Activated CD8-positive, alpha-beta memory T cell treated with anti-CD3 and anti-CD28 coated beads, Interleukin-2, amount 50 U/mL, for 24 hours (primary cell): ENCODE measurements at regions not wholly inside any gene's neighbourhood (a gene's known extent, or its start where the extent isn't known, plus 50 kb on each side); places are given as distances from the start of the nearest gene placed in this dataset.
A peak's percentile ranks its signal among the peaks of the same experiment; 100 is the strongest.
"Not testable (repeated sequence)": the region's sequence is repeated elsewhere in the genome, so short reads cannot be mapped to it uniquely, and the experiment has no call there.

ENCODE experiments used
- DNase-seq: peaks from one replicate; pipeline ENCODE4 v3.0.0-alpha.2; 2020; ENCODE audit errors: extremely low read depth

DNA sequence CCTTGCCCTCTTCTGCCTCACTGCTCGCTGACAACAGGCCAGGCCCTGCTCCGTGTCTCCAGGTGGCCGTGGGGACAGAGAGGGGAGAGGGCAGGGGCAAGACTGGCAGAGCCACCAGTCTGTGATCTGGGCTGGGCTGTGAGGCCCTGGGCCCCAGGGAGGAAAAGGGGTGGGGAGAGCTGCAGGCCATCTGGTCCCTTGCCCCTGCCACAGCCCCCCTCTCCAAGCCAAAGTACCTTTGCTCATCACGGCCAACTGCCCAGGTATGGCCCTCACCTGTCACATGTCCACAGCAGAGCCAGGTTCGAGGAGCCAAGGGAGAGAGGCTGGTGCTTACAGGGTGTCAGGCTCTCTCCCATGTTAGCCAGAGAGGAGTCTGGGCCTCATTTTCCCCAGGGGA, 91.4 kb upstream of the LHX1 start:
- no peak for DNase-seq

DNA sequence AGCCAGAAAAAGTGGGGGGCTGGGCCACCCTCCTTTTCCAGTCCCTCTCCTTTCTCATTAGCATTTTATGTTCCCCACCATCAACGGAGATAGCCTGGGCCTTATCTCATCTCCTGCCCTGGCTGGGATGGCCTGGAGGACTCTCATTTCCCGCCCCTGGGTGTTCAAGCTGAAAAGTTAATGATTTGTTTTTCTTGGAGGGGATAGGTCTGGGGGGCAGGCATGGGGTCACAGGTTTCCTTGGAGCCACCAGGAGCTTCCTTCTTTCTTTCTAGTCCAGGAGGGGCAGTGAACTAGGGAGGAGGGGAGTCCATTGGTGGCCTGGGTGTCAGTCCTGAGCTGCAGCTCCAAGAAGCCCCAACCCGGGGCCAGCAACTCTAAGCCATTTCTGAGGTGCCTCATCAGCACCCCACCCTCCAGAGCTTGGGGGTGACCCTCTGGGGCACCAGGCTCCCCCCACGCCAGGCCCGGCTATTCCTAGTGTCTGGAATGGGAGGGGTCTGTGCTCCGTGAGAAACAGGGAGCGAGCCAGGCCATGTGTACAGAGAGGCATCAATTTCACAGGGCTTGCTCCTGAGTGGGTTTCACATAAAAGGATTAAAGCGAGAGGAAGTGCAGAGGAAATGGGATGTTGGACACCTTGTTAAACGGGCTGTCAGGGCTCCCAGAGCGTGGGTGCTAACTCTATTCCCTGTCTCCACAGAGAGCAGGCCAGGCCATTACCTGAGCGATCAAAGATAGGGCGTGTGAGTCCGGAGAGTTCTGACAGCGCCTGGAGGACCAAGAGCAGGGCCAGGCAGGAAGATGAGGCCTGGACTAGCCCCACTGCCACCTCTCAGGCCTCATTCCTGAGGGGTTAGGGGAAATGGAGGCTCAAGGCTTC, 90.6 kb upstream of the LHX1 start:
- no peak for DNase-seq

DNA sequence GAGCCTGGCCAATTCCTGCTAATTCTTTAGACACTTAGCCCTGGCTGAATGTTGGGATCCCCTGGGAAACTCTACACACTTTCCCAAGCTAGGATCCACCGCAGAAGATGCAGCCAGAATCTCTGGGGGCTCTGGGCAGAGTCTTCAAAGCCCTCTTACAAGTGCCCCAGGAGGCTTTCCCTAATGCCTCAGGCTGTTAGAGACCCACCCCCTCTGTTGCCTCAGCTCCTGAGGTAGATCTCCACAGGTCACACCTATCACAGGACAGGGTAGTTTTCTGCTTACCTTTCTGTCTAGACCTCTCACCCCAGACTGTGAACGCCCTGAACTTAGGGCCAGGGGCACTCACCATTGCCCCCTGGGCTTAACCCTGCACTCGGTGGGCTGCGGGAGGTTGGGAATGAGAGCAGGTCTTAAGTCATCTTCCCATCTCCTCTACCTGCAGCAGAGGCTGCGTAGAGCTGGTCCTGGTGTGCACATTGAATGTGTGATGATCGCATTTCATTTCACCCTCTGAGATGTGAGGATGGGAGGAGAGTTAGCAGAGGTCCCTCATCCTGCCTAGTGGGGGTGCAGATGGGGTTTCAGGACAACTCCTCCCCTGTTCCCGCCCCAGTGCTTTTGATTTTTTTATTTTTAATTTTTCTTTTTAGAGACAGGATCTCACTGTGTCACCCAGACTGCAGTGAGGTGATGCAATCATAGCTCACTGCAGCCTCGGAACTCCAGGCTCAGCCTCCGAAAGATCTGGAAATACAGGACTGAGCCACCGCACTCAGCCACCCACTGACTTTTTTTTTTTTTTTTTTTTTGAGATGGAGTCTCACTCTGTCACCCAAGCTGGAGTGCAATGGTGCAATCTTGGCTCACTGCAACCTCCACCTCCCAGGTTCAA, 89.0 kb upstream of the LHX1 start:
- DNase-seq = no peak

DNA sequence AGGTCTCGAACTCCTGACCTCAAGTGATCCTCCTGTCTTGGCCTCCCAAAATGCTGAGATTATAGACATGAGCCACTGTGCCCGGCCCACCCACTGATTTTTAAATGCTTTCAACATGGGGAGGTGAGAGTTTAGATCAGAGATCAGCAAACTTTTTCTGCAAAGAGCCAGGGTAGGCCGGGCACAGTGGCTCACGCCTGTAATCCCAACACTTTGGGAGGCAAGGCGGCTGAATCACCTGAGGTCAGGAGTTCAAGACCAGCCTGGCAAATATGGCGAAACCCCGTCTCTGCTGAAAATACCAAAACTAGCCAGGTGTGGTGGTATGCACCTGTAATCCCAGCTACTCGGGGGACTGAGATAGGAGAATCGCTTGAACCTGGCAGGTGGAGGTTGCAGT, 88.3 kb upstream of the LHX1 start:
- not testable (repeated sequence) for DNase-seq

DNA sequence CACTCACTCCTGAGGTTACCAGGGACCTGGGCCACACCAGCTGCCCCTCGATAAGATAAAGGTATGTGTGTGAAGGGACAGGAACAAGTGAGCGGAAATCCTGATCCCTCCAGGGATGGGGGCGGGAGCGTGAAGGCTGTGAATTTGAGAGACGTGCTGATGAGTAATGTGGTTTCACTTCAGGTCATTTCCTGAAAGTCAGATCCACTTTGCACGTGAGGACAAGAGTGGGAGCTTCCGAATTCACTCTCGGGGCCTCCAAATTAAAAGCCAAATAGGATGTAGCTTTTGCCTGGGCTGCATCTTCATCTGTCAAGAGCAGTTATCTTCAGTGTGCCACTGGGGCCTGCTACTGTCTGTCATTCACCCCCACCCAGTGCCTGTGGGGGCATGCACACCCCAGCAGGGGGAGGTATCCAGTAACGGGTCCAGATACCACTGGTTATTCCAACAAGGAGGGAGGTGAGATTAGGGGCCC, 87.4 kb upstream of the LHX1 start:
- DNase-seq = peak; percentile 31

DNA sequence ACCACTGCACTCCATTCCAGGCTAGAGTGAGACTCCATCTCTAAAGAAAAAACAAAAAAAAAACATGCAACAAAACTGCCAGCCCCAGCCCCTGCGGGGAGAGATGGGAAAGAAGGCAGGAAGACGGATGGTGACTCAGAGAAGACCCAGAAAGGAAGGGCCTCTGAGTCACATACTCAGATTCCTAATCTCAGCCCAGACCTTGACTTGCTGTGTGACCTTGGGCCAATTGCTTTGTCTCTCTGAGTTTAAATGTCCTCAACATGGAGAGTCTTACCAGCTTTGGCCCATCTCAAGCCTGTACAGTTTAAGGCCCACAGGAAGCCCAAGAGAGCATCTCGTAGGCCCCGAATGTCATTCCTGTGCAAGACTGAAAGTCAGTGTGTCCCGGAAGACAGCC, 86.5 kb upstream of the LHX1 start:
- no peak for DNase-seq

DNA sequence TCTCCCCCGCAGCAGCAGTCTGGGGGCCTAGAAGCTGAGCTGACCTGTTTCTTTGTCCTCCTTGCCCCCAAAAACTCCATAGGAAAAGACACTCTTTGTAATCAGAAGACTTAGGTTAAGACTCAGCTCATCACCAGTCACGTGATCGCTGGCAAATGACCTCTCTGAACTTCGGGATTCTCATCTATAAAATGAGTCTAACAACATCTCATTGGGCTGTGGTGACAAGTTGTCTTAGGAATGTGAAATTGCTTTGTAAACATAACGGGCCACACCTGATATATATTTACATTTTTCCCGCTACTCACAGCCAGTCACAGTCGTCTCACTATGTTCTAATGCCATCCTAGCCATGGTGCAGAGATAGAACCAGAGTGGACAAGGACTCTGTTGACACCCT, 86.0 kb upstream of the LHX1 start:
- DNase-seq = no peak

DNA sequence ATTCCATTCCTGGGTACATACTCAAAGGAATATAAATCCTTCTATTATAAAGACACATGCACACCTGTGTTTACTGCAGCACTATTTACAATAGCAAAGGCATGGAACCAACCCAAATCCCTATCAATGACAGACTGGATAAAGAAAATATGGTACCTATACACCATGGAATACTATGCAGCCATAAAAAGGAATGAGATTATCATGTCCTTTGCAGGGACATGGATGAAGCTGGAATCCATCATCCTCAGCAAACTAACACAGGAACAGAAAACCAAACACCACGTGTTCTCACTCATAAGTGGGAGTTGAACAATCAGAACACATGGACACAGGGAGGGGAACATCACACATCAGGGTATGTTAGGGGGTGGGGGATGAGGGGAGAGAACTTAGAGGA, 84.8 kb upstream of the LHX1 start:
- DNase-seq = not testable (repeated sequence)

DNA sequence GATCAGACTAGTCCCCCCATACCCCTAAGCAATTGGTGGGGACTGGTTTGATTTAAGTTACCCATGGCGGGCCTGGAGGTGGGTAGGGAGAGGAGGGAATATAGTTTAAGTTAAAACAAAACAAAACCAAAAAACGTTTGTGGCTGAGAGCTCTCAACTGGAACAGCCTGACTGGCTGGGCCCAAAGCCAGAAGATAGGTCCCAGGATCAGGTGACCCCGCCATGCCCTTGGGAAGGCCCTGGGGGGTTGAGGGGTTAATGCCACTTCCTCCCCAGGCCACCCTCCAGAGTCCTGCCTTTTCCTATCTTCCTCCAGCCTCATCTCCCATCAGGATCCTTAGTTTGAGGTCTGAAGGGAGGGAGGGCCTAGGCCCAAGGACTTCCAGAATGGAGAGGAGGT, 82.3 kb upstream of the LHX1 start:
- DNase-seq = no peak

DNA sequence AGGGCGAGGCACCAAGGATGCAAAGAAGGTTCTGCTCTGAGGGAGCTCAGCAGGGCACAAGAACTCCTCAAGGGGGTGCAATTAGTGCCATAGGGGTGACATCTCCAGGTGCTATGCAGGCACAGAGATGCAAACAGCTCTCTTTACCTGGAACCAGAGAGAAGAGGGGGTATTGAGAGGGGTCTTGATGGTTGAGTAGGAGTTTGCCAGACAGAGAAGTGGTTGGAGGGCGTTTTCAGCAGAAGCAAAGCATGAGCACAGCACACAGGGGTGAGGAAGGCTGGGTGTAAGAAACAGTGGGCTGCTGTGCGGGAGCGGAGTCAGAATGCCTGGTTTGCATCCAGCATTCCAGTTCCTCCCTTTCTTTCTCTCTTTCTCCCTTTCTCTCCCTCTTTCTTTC, 81.8 kb upstream of the LHX1 start:
- no peak for DNase-seq

DNA sequence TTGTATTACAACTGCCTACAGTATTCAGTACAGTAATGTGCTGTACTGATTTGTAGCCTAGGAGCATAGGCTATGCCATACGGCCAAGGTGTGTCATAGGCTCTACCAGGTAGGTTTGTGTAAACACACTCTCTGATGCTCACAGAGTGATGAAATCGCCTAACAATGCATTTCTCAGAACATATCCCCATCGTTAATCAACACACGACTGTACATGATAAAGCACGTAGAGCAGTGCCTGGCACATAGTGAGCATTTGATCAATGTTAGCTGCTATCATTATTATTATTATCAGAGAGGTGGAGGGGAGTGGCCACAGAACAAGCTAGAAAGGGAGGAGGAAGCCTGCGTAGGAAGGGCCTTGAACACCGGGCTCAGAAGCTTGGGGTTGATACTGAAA, 81.1 kb upstream of the LHX1 start:
- no peak for DNase-seq

DNA sequence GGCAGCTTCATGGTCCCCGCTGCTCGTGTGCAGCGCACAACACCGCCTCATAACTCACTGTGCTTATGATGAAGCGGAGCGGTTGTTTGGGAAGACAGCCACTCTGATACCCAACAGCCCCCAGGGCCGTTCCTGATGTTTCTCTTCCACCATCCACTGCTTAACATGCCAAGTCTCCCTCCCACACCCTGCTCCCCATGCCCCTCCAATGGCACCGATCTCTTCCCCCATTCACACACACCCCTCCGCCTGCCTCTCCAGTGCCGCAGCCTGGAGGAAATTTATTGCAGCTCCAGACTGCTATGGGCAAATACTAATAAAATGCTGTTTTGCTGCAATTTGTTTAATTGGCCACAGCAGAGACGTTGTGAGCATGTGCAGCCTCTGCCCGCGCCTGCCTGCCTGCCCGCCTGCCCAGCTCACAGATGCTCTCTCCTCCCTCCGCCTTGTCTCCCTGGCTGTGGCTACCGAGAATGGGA, 80.3 kb upstream of the LHX1 start:
- no peak for DNase-seq

DNA sequence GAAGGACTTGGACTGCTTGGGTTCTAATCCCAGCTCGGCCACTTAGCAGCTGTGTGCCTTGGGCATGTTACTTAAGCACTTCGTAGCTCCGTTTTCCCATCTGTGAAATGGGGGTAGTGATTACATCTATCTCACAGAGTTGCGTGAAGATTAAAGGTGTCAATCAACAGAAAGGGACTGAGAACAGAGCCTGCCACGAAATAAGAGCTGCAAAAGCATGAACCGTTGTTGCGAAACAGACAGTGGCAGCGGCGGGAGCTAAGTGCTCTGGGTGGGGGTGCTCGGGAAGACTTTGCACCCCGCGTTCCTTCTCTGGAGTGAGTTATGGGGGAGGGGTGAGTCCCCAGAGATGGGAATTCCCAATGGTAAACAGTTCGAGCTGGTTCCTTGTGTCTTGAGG, 79.6 kb upstream of the LHX1 start:
- no peak for DNase-seq

DNA sequence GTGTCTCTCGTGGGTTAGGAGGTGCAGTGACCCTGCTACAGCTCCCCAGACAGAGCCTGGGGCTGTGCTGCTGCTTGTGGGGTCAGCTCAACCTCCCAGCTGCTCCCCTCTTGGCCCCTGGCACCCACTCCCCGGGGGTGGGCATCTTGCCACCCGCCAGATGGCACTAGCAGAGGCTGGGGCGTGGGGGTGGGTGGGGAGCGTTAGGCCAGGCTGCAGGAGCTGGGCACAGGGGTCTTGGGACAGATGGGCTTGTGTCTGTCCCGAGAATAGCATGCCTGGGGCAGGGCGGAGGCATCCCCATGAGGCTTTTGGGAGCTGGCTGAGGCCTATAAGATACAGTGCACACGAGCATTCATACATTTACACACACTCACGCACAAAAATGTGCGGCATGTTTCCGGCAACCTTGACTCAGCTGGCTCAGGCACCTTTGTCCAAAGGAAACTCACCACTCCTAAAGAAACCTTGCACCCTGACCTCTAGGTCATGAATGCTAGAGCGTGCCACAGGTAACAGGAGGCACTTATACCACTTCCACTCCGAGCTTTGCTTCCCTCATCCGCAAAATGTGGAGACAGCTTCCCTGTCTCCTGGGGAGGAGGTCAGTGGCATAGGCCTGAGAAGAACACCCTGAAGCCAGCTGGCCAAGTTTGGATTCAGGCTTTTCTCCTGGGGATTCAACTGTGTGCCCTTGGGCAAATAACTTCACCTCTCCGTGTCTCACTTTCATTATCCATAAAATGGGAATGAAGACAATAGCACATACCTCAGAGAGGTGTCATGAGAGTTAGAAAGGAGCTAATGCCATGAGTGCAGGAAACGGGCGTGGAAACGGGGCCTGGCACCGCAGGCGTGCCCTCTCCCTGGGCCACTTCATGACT, 78.9 kb upstream of the LHX1 start:
- no peak for DNase-seq

DNA sequence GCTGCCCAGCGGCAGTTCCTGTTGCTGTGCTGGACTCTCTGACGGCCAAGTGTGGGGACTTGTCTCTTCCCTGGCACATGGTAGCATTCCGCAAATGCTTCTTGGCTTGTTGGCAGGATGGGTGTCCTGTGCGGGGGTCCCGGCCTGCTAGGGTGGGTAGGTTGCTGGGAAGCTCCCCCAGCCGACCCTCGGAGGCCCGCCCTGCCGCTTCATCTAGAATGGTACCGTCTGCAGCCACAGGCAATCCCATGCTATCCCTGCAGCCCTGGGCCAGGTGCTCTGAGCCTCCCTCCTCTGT, 78.3 kb upstream of the LHX1 start:
- DNase-seq = no peak

DNA sequence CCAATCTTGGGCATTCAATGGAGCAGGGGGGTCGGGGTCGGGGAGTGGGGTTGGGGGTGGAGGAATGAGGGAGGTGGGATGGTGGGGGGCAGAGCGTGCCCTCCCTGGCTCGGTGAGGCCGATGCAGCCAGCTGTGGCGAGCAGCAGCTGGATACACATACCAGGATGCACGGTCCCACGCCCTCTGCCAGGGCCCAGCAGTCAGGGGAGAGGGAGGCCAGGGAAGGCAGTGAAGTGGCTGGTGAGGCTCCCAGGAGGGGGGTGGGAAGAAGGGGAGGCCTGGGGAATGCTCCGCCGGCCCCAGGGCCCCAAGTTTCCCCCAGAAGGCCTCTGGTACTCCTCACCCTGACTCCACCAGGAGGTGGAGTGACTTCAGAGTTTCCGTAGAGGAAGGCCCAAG, 77.6 kb upstream of the LHX1 start:
- no peak for DNase-seq

DNA sequence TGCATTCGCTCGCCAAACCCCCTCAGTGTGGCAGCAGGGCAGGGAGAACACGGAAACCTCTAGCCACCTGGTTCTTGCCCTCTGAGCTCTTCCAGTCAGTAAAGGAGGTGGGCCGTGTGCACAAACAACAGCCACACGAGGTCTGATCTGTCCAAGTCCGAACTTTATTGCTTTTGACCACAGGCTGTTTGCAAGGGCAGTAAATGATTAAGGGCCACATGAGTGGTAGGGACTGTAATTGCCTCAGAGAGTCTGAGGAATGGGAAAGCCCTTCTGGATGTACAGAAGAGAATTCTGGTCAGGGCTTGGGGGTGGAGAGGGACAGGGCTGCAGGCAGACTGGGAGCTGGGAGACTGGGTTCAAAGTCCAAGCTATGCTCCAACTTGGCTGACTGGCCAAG, 75.7 kb upstream of the LHX1 start:
- DNase-seq = no peak

DNA sequence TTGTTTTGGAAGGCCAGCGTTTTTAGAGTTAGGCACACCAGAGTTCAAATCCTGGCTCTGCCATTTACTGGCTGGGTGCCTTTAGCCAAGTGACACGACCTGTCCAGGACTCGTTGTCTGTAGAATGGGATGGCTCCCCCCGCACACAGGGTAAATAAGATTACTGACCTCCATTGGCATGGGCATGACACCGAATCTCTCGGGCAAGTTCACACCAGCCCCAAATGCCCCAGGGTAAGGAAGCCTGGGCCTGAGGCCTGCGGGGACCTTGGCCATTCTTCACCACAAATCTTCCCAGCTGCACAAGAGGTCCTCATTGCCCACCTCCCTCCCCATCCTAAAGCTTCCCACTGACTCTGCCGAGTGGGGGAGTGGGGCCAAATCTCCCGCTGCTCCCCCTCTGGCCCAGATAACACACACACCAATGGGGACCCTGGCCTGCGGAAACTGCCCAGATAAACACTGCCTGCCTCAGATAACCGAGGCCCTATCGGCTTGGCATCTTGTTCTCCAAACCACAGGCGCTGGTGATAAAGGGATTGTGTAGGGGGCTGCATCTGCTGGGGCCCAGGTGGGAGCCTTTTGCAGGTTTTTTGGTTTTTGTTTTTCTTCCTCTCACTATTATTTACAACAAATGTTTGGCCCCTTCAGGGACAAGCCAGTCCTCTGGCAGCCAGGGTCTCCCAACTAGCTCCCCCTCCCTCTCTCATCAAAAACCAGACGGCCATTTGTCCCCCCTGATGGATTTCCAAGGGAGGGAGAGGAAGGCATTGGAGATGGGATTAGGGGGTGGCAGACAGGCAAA, 75.0 kb upstream of the LHX1 start:
- DNase-seq = no peak

DNA sequence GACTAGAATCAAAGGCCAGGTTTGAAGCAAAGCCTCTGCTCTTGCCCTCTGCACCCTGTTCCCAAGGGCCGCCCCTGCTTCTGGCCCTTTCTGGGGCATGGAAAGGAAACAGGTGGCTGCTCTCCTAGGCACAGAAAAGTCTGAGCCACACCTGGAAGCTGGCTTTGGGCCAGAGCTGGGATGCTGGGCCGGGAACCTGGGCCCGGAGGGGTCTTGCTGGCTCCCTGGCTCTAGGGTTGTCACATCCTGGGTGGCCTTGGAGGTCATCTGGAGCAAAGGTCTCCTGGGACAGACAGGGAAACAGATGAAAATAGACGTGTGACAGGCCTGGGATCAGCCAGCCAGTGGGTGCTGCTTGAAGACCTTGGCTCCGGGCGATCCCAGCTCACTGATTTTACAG, 74.1 kb upstream of the LHX1 start:
- DNase-seq = no peak

DNA sequence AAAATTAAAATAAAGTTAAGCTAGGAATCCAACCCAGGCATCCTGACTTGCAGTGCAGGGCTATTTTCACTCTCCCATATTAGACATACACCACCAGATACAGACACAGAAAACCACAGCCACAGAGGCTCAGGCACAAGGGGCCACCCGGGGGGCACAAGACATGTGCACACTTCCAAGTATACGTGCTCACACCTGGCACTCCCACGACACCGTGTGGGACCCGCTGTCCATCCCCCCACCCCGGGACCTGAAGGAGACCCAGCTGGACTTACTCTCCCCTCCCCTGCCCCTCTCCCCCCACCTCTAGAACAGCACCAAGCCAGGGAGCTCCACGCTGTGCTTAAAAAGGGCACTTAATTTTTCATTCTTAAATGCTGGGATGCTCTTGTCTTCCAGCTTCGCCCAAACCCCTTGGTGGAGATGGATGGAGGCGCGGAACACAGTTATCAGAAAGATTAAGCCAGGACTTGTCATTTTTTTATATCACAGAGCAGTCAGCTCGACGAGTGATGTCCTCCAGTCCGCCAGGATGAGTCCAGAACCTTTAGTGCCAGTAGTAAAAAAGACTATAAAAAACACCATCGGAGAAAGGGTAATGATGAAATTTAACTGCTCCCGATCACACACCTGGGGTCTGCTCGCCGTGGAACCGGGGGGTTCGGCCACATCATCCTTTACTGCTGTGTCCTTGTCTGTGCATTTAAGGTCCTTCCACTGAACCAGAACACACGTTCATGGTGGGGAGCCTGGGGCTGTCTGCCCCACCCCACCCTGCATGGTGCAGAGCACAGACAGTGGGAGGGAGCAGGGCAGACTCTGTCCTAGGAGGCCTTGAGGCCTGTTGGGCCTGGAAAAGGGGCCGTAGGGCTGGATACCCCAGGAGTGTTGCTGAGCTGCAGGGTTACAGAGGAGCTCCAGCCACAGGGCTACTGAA, 73.3 kb upstream of the LHX1 start:
- no peak for DNase-seq
